H1 (cell line): ENCODE measurements at regions not wholly inside any gene's neighbourhood (a gene's known extent, or its start where the extent isn't known, plus 50 kb on each side); places are given as distances from the start of the nearest gene placed in this dataset.

Experiments used
- CTCF ChIA-PET: fragments of 300-600 bp; sonication (Branson Sonifier 250); formaldehyde crosslinking; loops from one replicate; lab custom pipeline; 2021; ENCODE audit not compliant: partially characterized antibody; lab: Charles Lee
- POLR2A ChIA-PET: fragments of 300-600 bp; sonication (Branson Sonifier 250); formaldehyde crosslinking; loops from one replicate; lab custom pipeline; 2021; ENCODE audit warnings: inconsistent platforms; ENCODE audit not compliant: partially characterized antibody; lab: Charles Lee
- DNase-seq, 2 experiments: peaks; one replicate each; pipeline versions ENCODE4 v3.0.0 to v3.0.0-alpha.2; 2010 to 2022; ENCODE audit warnings: low spot score in 2 of 2, low read depth in 1 of 2, mixed read lengths in 1 of 2
- FAIRE-seq: peaks from 2 replicates; lab custom pipeline; 2011; peaks lifted over from hg19 to GRCh38; lab: Jason Lieb, UNC
- H2AFZ ChIP-seq: 2 replicates; pipeline ENCODE4 v1.8.1; 2012; ENCODE audit warnings: low read length, inconsistent platforms
- H2AK5ac ChIP-seq: 2 replicates; pipeline ENCODE4 v1.6.1; 2013; ENCODE audit warnings: low read depth, low read length
- H2BK120ac ChIP-seq: replicated peaks from 2 replicates; pipeline ENCODE3; 2013; ENCODE audit warnings: low read depth, low read length, inconsistent platforms
- H2BK12ac ChIP-seq: 2 replicates; pipeline ENCODE4 v1.6.1; 2013; ENCODE audit warnings: low read depth, low read length
- H2BK15ac ChIP-seq: 2 replicates; pipeline ENCODE4 v1.6.1; 2013; ENCODE audit warnings: low read length
- H2BK20ac ChIP-seq: 2 replicates; pipeline ENCODE4 v1.6.1; 2013; ENCODE audit warnings: low read length
- H2BK5ac ChIP-seq: 2 replicates; pipeline ENCODE4 v1.6.1; 2013; ENCODE audit warnings: low read depth, low read length
- H3K14ac ChIP-seq: 2 replicates; pipeline ENCODE4 v1.6.1; 2013; ENCODE audit warnings: inconsistent platforms; ENCODE audit not compliant: insufficient read length
- H3K18ac ChIP-seq: 2 replicates; pipeline ENCODE4 v1.6.1; 2013; ENCODE audit warnings: low read length; ENCODE audit errors: extremely low read depth
- H3K23ac ChIP-seq: 2 replicates; pipeline ENCODE4 v1.6.1; 2013; ENCODE audit warnings: inconsistent platforms; ENCODE audit not compliant: insufficient read length
- H3K23me2 ChIP-seq: 2 replicates; pipeline ENCODE4 v1.6.1; 2013; ENCODE audit warnings: low read depth, low read length
- H3K27ac ChIP-seq: 2 replicates; pipeline ENCODE4 v1.6.1; 2011; ENCODE audit warnings: low read depth, low read length, inconsistent platforms
- H3K27me3 ChIP-seq, 4 experiments: replicated peaks in 1 of 4; 1 replicate in 1 of 4; 2 replicates in 3 of 4; pipeline versions ENCODE4 v1.6.1 to v1.8.1; 2011 to 2013; ENCODE audit warnings: low read length in 3 of 4, mild to moderate bottlenecking in 3 of 4, inconsistent platforms in 2 of 4, mixed read lengths in 2 of 4, moderate library complexity in 1 of 4; ENCODE audit not compliant: control insufficient read depth in 3 of 4, insufficient read depth in 3 of 4; ENCODE audit errors: extremely low read depth in 1 of 4
- H3K36me3 ChIP-seq, 4 experiments: 2 replicates each; pipeline versions ENCODE4 v1.6.1 to v1.8.1; 2011 to 2013; ENCODE audit warnings: mild to moderate bottlenecking in 4 of 4, low read length in 3 of 4, moderate library complexity in 2 of 4, control low read depth in 1 of 4, inconsistent platforms in 1 of 4; ENCODE audit not compliant: insufficient read depth in 4 of 4, control insufficient read depth in 2 of 4
- H3K4ac ChIP-seq: replicated peaks from 2 replicates; pipeline ENCODE3; 2013; ENCODE audit warnings: low read length, low read depth, mixed read lengths, inconsistent platforms; ENCODE audit not compliant: insufficient read length
- H3K4me1 ChIP-seq, 4 experiments: replicated peaks in 1 of 4; 1 replicate in 1 of 4; 2 replicates in 3 of 4; pipeline versions ENCODE4 v1.6.1 to v1.8.1; 2011 to 2013; ENCODE audit warnings: low read length in 3 of 4, inconsistent platforms in 2 of 4, mixed read lengths in 1 of 4; ENCODE audit not compliant: insufficient read depth in 4 of 4, control insufficient read depth in 3 of 4
- H3K4me2 ChIP-seq, 2 experiments: 2 replicates each; pipeline versions ENCODE4 v1.6.1 to v1.8.1; 2011 to 2013; ENCODE audit warnings: low read depth in 2 of 2, low read length in 2 of 2, control low read depth in 1 of 2, inconsistent platforms in 1 of 2, mild to moderate bottlenecking in 1 of 2; ENCODE audit not compliant: insufficient read depth in 1 of 2
- H3K4me3 ChIP-seq, 4 experiments: fragments of 200-600, 300-600 bp in 1 of 4; sonication (generic), shearing (Covaris generic), sonication (Bioruptor Twin) in 1 of 4; 2 replicates each; pipeline versions ENCODE4 v1.5.1 to v1.8.1; 2011 to 2016; ENCODE audit warnings: low read length in 4 of 4, low read depth in 3 of 4, control low read depth in 2 of 4, inconsistent platforms in 2 of 4, mild to moderate bottlenecking in 2 of 4, mixed read lengths in 1 of 4, moderate library complexity in 1 of 4; ENCODE audit not compliant: insufficient read depth in 2 of 4; ENCODE audit errors: extremely low read depth in 1 of 4
- H3K56ac ChIP-seq: replicated peaks from 2 replicates; pipeline ENCODE3; 2013; ENCODE audit warnings: low read depth, mild to moderate bottlenecking, mixed read lengths, low read length, inconsistent platforms; ENCODE audit not compliant: insufficient read length
- H3K79me1 ChIP-seq: 2 replicates; pipeline ENCODE4 v1.6.1; 2013; ENCODE audit warnings: low read depth, low read length, control low read depth
- H3K79me2 ChIP-seq, 2 experiments: 2 replicates each; pipeline versions ENCODE4 v1.6.1 to v1.8.1; 2012 to 2013; ENCODE audit warnings: low read length in 2 of 2, mild to moderate bottlenecking in 2 of 2, inconsistent platforms in 1 of 2; ENCODE audit not compliant: insufficient read depth in 2 of 2, control insufficient read depth in 1 of 2
- H3K9ac ChIP-seq, 4 experiments: replicated peaks in 1 of 4; 1 replicate in 1 of 4; 2 replicates in 3 of 4; pipeline versions ENCODE4 v1.6.1 to v1.8.1; 2011 to 2013; ENCODE audit warnings: low read depth in 3 of 4, low read length in 3 of 4, control low read depth in 2 of 4, mild to moderate bottlenecking in 2 of 4, moderate library complexity in 2 of 4, inconsistent platforms in 1 of 4; ENCODE audit errors: extremely low read depth in 1 of 4
- H3K9me3 ChIP-seq, 2 experiments: 2 replicates each; pipeline versions ENCODE4 v1.6.1 to v1.8.1; 2012 to 2013; ENCODE audit warnings: mild to moderate bottlenecking in 2 of 2, moderate library complexity in 2 of 2, control low read depth in 1 of 2, inconsistent platforms in 1 of 2, low read depth in 1 of 2, low read length in 1 of 2, mixed read lengths in 1 of 2; ENCODE audit not compliant: insufficient read depth in 2 of 2
- H4K20me1 ChIP-seq, 2 experiments: replicated peaks in 1 of 2; 2 replicates each; pipeline versions ENCODE3 to v1.8.1; 2011 to 2013; ENCODE audit warnings: inconsistent platforms in 2 of 2, low read length in 2 of 2, mild to moderate bottlenecking in 1 of 2; ENCODE audit not compliant: insufficient read depth in 2 of 2, control insufficient read depth in 1 of 2
- H4K5ac ChIP-seq: 2 replicates; pipeline ENCODE4 v1.6.1; 2013; ENCODE audit warnings: low read length, low read depth, mixed read lengths, inconsistent platforms; ENCODE audit not compliant: insufficient read length
- H4K8ac ChIP-seq: 2 replicates; pipeline ENCODE4 v1.8.0; 2013; ENCODE audit warnings: mild to moderate bottlenecking, moderate library complexity, low read length, inconsistent platforms; ENCODE audit not compliant: insufficient read depth; ENCODE audit errors: extremely low read depth
- H4K91ac ChIP-seq: replicated peaks from 2 replicates; pipeline ENCODE3; 2013; ENCODE audit warnings: low read length, mixed read lengths, inconsistent platforms; ENCODE audit not compliant: insufficient read length
- ASH2L ChIP-seq: fragments of 200-600, 300-600 bp; sonication (generic); IDR thresholded peaks from one replicate; pipeline ENCODE4 v1.7.1; 2017; ENCODE audit warnings: low read length
- BACH1 ChIP-seq: IDR thresholded peaks from 2 replicates; pipeline ENCODE4 v1.6.1; 2012; ENCODE audit warnings: low read length, improper control_type of control experiment
- CREB1 ChIP-seq: IDR thresholded peaks from 2 replicates; pipeline ENCODE4 v1.6.1; 2012; ENCODE audit warnings: inconsistent platforms
- EZH2 ChIP-seq: fragments of 200-600 bp; sonication (generic); IDR thresholded peaks from 2 replicates; pipeline ENCODE4 v1.7.1; 2012; ENCODE audit warnings: low read depth, mild to moderate bottlenecking, moderate library complexity, low read length, inconsistent platforms; ENCODE audit not compliant: severe bottlenecking
- GABPA ChIP-seq: IDR thresholded peaks from 2 replicates; pipeline ENCODE4 v1.6.1; 2011; ENCODE audit warnings: mild to moderate bottlenecking, low read length, moderate library complexity, borderline replicate concordance; ENCODE audit not compliant: insufficient read depth
- KDM5A ChIP-seq: fragments of 200-600 bp; IDR thresholded peaks from 2 replicates; pipeline ENCODE4 v1.7.1; 2012; ENCODE audit warnings: mild to moderate bottlenecking, low read length, inconsistent platforms, mixed read lengths
- POLR2AphosphoS5 ChIP-seq: IDR thresholded peaks from 2 replicates; pipeline ENCODE4 v1.6.1; 2011; ENCODE audit warnings: low read depth, low read length
- SIRT6 ChIP-seq: IDR thresholded peaks from one replicate; pipeline ENCODE4 v1.7.1; 2012; ENCODE audit warnings: low read length, inconsistent platforms
- SIX5 ChIP-seq: IDR thresholded peaks from 2 replicates; pipeline ENCODE4 v1.6.1; 2011; ENCODE audit warnings: mild to moderate bottlenecking, low read depth, low read length
- TBP ChIP-seq: IDR thresholded peaks from 2 replicates; pipeline ENCODE4 v1.6.1; 2011; ENCODE audit warnings: low read depth, low read length, improper control_type of control experiment
- ZNF274 ChIP-seq: IDR thresholded peaks from 2 replicates; pipeline ENCODE4 v1.7.0; 2012; ENCODE audit warnings: low read length, borderline replicate concordance; ENCODE audit errors: extremely low read depth
- WGBS, 2 experiments: shearing (Covaris generic) in 1 of 2; methylation state at CpG; one replicate each; pipeline versions ENCODE4 v1.1.6 to v1.1.7; 2013 to 2015; ENCODE audit warnings: low lambda C conversion rate in 2 of 2, mixed read lengths in 2 of 2, inconsistent platforms in 1 of 2, low coverage in 1 of 2, missing lambda C conversion rate in 1 of 2; ENCODE audit not compliant: insufficient replicate concordance in 2 of 2, insufficient coverage in 1 of 2, insufficient read length in 1 of 2; ENCODE audit errors: extremely low coverage in 1 of 2, missing lambda C conversion rate in 1 of 2; 5-methylcytosine and 5-hydroxymethylcytosine counted together
- TF ChIP-seq, protein P1 (sequence below): IDR thresholded peaks from 2 replicates; pipeline ENCODE4 v1.6.1; 2011; ENCODE audit warnings: low read depth, mild to moderate bottlenecking, low read length; ENCODE audit not compliant: insufficient read depth
- TF ChIP-seq, protein P2 (sequence below): IDR thresholded peaks from 2 replicates; pipeline ENCODE4 v1.6.1; 2011; ENCODE audit warnings: low read length, improper control_type of control experiment

- no peak for TF ChIP-seq SIX5
These were observed 150.7 kb upstream of the KLF7 start (continued) for GRCh38 chr2:207316484-207316883.

GRCh38 chr2:207316906-207317305 lies 151.2 kb upstream of the KLF7 start:
- Histone ChIP-seq H3K23ac (no peak overlapping the region), H4K8ac (no peak overlapping the region), H3K4me2 (no peak overlapping the region), H4K5ac (no peak overlapping the region), H2AFZ (no peak overlapping the region), H2BK12ac (no peak overlapping the region), H3K56ac (no peak overlapping the region), H3K4ac (no peak overlapping the region), H3K14ac (no peak overlapping the region), H3K79me2 (no peaks in the 10 kb centered on the region), H4K91ac (no peak overlapping the region), H2BK5ac (no peak overlapping the region), H3K4me1 (no peaks in the 10 kb centered on the region), H3K79me1 (no peaks in the 10 kb centered on the region), H2BK15ac (no peak overlapping the region), H3K23me2 (no peaks in the 10 kb centered on the region), H3K27me3 (no peaks in the 10 kb centered on the region), H3K27ac (no peak overlapping the region), H2AK5ac (no peak overlapping the region), H2BK20ac (no peak overlapping the region), H3K9ac (no peak overlapping the region), H3K9me3 (no peaks in the 10 kb centered on the region), H3K18ac (no peak overlapping the region), H3K36me3 (no peaks in the 10 kb centered on the region), H4K20me1 (no peaks in the 10 kb centered on the region), H3K4me3 (no peak overlapping the region), H2BK120ac (no peak overlapping the region)
- no peak for DNase-seq
- FAIRE-seq, result no peak
- POLR2A ChIA-PET, result no interaction called here
- CTCF ChIA-PET, result interaction anchor here (0.9 kb wide), 1 partner anchor 17 kb away, joined by 3 read pairs; no protein-coding TSS in a partner anchor
- 87% methylated on average over 2 of the region's 2 CpGs; no CpG with 5 or more reads in 1 of the 2 experiments for WGBS, 2 experiments
- TF ChIP-seq KDM5A (no peak), GABPA (no peak), ZNF274 (no peak), SIRT6 (no peak), BACH1 (no peak), TBP (no peak), CREB1 (no peak), ASH2L (no peak), POLR2AphosphoS5 (no peak), EZH2 (no peak)
- TF ChIP-seq, protein P1, sequence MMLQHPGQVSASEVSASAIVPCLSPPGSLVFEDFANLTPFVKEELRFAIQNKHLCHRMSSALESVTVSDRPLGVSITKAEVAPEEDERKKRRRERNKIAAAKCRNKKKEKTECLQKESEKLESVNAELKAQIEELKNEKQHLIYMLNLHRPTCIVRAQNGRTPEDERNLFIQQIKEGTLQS, result no peak
- TF ChIP-seq, protein P2, sequence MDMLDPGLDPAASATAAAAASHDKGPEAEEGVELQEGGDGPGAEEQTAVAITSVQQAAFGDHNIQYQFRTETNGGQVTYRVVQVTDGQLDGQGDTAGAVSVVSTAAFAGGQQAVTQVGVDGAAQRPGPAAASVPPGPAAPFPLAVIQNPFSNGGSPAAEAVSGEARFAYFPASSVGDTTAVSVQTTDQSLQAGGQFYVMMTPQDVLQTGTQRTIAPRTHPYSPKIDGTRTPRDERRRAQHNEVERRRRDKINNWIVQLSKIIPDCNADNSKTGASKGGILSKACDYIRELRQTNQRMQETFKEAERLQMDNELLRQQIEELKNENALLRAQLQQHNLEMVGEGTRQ, result no peak
